ENCODE measurements at regions not wholly inside any gene's neighbourhood (a gene's known extent, or its start where the extent isn't known, plus 50 kb on each side); places are given as distances from the start of the nearest gene placed in this dataset.

- H3K4me1 ChIP-seq (ENCODE audit: control insufficient read depth, insufficient read depth, low read length): no peaks in the 10 kb centered on the region
- no peaks in the 10 kb centered on the region for H3K27me3 ChIP-seq (ENCODE audit: control insufficient read depth, insufficient read depth, low read length)
- no peaks in the 10 kb centered on the region for H3K9me3 Mint-ChIP-seq
- intact Hi-C loops (cut with micrococcal nuclease): no loop called here
- H3K36me3 ChIP-seq (ENCODE audit: control insufficient read depth, insufficient read depth, low read length): no peaks in the 10 kb centered on the region
- H3K4me3 ChIP-seq (ENCODE audit: low read length): no peak overlapping the region
- ATAC-seq: no peak
- H3K4me1 Mint-ChIP-seq: no peaks in the 10 kb centered on the region
- no peak for TF ChIP-seq CTCF (IDR thresholded peaks at IDR 0.05)
- H3K27ac Mint-ChIP-seq: no peak overlapping the region
- WGBS (ENCODE audit: insufficient coverage): 91% methylated on average over 1 of the region's 1 CpG
- H3K4me3 Mint-ChIP-seq: no peak overlapping the region
- no peak for DNase-seq
- H3K27ac ChIP-seq (ENCODE audit: low read length): no peak overlapping the region
- H3K36me3 Mint-ChIP-seq: peaks cover 8% of the 10 kb centered on the region
- H3K27me3 Mint-ChIP-seq (ENCODE audit: low read depth in 2 of 2): peaks cover 32 to 60% of the 10 kb centered on the region in 2 donors
- no peaks in the 10 kb centered on the region for H3K9me3 ChIP-seq (ENCODE audit: control insufficient read depth, insufficient read depth, low read length)
Observed at GRCh38 chr13:74202129-74202813, 68.1 kb upstream of the KLF12 start.

- 96% methylated on average over 1 of the region's 1 CpG for WGBS (ENCODE audit: insufficient coverage)
- intact Hi-C loops (cut with micrococcal nuclease): no loop called here
Observed at GRCh38 chr13:74201530-74201929, 67.3 kb upstream of the KLF12 start.

GRCh38 chr13:74200081-74200480, 65.9 kb upstream of the KLF12 start:
- Mint-ChIP-seq H3K4me3 (no peak overlapping the region), H3K36me3 (no peaks in the 10 kb centered on the region), H3K9me3 (no peaks in the 10 kb centered on the region), H3K27me3 (ENCODE audit: low read depth in 2 of 2) (peaks cover 26 to 44% of the 10 kb centered on the region in 2 donors), H3K27ac (no peak overlapping the region), H3K4me1 (no peaks in the 10 kb centered on the region)
- Histone ChIP-seq H3K36me3 (ENCODE audit: control insufficient read depth, insufficient read depth, low read length) (no peaks in the 10 kb centered on the region), H3K4me3 (ENCODE audit: low read length) (no peak overlapping the region), H3K27me3 (ENCODE audit: control insufficient read depth, insufficient read depth, low read length) (no peaks in the 10 kb centered on the region), H3K9me3 (ENCODE audit: control insufficient read depth, insufficient read depth, low read length) (no peaks in the 10 kb centered on the region), H3K4me1 (ENCODE audit: control insufficient read depth, insufficient read depth, low read length) (no peaks in the 10 kb centered on the region), H3K27ac (ENCODE audit: low read length) (no peak overlapping the region)
- DNase-seq (no peak), ATAC-seq (no peak)
- intact Hi-C loops (cut with micrococcal nuclease): no loop called here
- TF ChIP-seq CTCF (IDR thresholded peaks at IDR 0.05): no peak
- WGBS (ENCODE audit: insufficient coverage): 94% methylated on average over 1 of the region's 1 CpG

More at GRCh38 chr13:74201530-74201929, 67.3 kb upstream of the KLF12 start:
- H3K9me3 ChIP-seq (ENCODE audit: control insufficient read depth, insufficient read depth, low read length): no peaks in the 10 kb centered on the region
- Mint-ChIP-seq H3K36me3 (peaks cover 2% of the 10 kb centered on the region), H3K4me1 (no peaks in the 10 kb centered on the region), H3K27ac (no peak overlapping the region), H3K27me3 (ENCODE audit: low read depth in 2 of 2) (peaks cover 30 to 53% of the 10 kb centered on the region in 2 donors), H3K4me3 (no peak overlapping the region), H3K9me3 (no peaks in the 10 kb centered on the region)
- H3K27me3 ChIP-seq (ENCODE audit: control insufficient read depth, insufficient read depth, low read length): no peaks in the 10 kb centered on the region
- H3K4me1 ChIP-seq (ENCODE audit: control insufficient read depth, insufficient read depth, low read length): no peaks in the 10 kb centered on the region
- TF ChIP-seq CTCF (IDR thresholded peaks at IDR 0.05): no peak
- no peak for DNase-seq
- no peak overlapping the region for H3K4me3 ChIP-seq (ENCODE audit: low read length)
- ATAC-seq: no peak
- no peak overlapping the region for H3K27ac ChIP-seq (ENCODE audit: low read length)
- H3K36me3 ChIP-seq (ENCODE audit: control insufficient read depth, insufficient read depth, low read length): no peaks in the 10 kb centered on the region
